SK-N-SH treated with all-trans-retinoic acid at 6 μM for 48 hours (cell line): ENCODE measurements at regions not wholly inside any gene's neighbourhood (a gene's known extent, or its start where the extent isn't known, plus 50 kb on each side); places are given as distances from the start of the nearest gene placed in this dataset.

Experiments
- ARNTL ChIP-seq: fragments of 450-650 bp; formaldehyde crosslinking; IDR thresholded peaks from 2 replicates; pipeline ENCODE4 v1.5.0; 2020; ENCODE audit warnings: low read depth, mild to moderate bottlenecking, moderate library complexity, borderline replicate concordance
- BACH2 ChIP-seq: fragments of 250-450 bp; sonication (Bioruptor Pico); IDR thresholded peaks from 2 replicates; pipeline ENCODE4 v1.9.0; 2021; ENCODE audit warnings: mild to moderate bottlenecking, borderline replicate concordance
- CSDC2 ChIP-seq: fragments of 250-450 bp; sonication (Bioruptor Pico); IDR thresholded peaks from 2 replicates; pipeline ENCODE4 v1.5.0; 2020; ENCODE audit warnings: mild to moderate bottlenecking, moderate library complexity
- ESRRG ChIP-seq: fragments of 250-450 bp; sonication (Bioruptor Pico); IDR thresholded peaks from 2 replicates; pipeline ENCODE4 v1.6.1; 2021; ENCODE audit warnings: mild to moderate bottlenecking
- POU6F1 ChIP-seq: fragments of 250-450 bp; sonication (Bioruptor Pico); IDR thresholded peaks from 2 replicates; pipeline ENCODE4 v1.8.0; 2021; ENCODE audit warnings: low read depth, mild to moderate bottlenecking, moderate library complexity, borderline replicate concordance
- PPARA ChIP-seq: fragments of 250-450 bp; sonication (Bioruptor Pico); IDR thresholded peaks from 2 replicates; pipeline ENCODE4 v1.5.0; 2020; ENCODE audit warnings: mild to moderate bottlenecking, borderline replicate concordance
- ZFP3 ChIP-seq: fragments of 250-450 bp; sonication (Bioruptor Pico); IDR thresholded peaks from 2 replicates; pipeline ENCODE4 v1.5.0; 2020; ENCODE audit warnings: mild to moderate bottlenecking, moderate library complexity
- ZFP30 ChIP-seq: fragments of 450-650 bp; formaldehyde crosslinking; IDR thresholded peaks from 2 replicates; pipeline ENCODE4 v1.5.0; 2022; ENCODE audit warnings: mild to moderate bottlenecking, moderate library complexity
- ZNF565 ChIP-seq: fragments of 450-650 bp; formaldehyde crosslinking; conservative IDR thresholded peaks from 2 replicates; pipeline ENCODE4 v1.5.0; 2020; ENCODE audit warnings: low read depth, mild to moderate bottlenecking, moderate library complexity
- ZNF70 ChIP-seq: fragments of 450-650 bp; formaldehyde crosslinking; IDR thresholded peaks from 2 replicates; pipeline ENCODE4 v1.5.0; 2020; ENCODE audit warnings: mild to moderate bottlenecking, moderate library complexity

- TF ChIP-seq ZFP3 (CRISPR knock-in tag) (no peak), CSDC2 (CRISPR knock-in tag) (no peak), POU6F1 (no peak), ZNF565 (CRISPR knock-in tag) (no peak), BACH2 (no peak), ARNTL (CRISPR knock-in tag) (no peak), PPARA (CRISPR knock-in tag) (no peak), ESRRG (no peak), ZFP30 (CRISPR knock-in tag) (no peak), ZNF70 (CRISPR knock-in tag) (no peak)
These were observed 859.6 kb downstream of the BCL11B start for GRCh38 chr14:98412431-98412830.
